Effector CD4-positive, alpha-beta T cell (primary cell): ENCODE measurements at regions not wholly inside any gene's neighbourhood (a gene's known extent, or its start where the extent isn't known, plus 50 kb on each side); places are given as distances from the start of the nearest gene placed in this dataset.
"Not testable (repeated sequence)": the region's sequence is repeated elsewhere in the genome, so short reads cannot be mapped to it uniquely, and the experiment has no call there.

Experiments used
- DNase-seq: peaks from one replicate; pipeline ENCODE4 v3.0.0-alpha.2; 2020

DNA sequence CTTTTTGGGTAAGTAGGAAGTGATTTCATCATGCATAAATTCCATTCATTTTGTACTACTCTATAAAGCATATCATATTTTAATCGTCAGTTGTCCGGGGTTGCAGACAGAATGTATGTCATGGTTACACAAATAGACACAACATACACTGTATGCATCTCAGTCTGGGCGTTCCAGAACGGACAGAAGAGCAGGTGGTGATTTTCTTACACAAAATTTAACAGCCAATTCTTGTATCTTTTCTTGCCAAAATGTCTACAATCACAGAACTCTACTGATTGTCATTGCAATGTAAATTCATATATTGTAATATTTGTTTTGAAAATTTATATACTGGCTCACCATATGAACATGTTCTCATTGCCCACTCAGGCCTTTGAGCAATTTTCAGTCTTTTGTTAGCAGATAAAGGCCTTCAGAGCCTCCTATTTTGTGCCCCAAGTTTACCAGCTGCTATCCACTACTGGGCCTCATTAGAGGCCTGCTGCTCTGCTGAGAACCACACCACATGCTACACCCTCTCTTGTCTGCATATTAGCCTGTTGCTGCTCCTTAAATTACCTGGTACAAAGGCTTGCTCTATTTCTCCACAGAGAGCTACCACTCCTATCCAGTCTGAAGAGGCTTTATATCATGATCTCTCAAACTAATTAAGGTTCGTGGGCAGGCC, 61.5 kb downstream of the PRDM13 start:
- no peak for DNase-seq

DNA sequence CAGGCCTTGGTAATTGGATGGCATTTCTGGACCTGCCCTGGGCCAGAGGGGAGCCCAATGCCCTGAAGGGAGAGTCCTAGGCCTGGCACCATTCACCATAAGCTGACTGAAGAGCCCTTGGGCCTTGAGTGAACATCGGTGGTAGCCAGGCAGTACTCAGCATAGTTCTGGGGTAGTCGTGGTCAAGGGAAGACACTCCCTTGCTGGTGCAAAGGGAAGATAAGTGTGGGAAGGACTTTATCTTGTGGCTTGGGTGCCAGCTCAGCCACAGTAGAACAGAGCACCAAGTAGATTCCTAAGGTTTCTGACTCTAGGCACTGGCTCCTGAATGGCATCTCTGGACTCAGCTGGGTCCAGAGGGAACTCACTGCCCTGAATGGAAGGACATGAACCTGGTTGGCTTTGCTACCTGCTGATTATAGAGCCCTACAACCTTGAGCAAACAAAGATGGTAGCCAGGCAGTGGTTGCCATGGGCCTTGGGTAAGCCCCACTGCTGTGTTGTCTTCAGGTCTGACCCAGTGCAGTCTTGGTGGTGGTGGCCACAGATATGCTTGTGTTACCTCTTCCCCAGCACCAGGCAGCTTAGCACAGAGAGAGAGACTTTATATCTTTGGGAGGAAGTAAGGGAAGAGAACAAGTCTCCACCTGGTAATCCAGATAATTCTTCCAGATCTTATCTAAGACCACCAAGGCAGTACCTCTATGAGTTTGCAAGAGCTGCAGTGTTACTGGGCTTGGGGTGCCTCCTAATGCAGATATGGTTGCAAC, 83.5 kb downstream of the PRDM13 start:
- no peak for DNase-seq

DNA sequence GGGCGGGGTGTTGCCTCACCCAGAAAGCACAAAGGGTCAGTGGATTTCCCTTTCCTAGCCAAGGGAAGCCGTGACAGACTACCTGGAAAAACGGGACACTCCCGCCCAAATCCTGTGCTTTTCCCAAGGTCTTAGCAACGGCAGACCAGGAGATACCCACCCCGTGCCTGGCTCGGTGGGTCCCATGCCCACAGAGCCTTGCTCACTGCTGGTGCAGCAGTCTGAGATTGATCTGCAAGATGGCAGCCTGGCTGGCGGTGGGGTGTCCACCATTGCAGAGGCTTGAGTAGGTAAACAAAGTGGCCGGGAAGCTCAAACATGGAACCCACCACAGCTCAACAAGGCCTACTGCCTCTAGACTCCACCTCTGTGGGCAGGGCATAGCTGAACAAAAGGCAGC, 95.7 kb downstream of the PRDM13 start:
- DNase-seq, result not testable (repeated sequence)

DNA sequence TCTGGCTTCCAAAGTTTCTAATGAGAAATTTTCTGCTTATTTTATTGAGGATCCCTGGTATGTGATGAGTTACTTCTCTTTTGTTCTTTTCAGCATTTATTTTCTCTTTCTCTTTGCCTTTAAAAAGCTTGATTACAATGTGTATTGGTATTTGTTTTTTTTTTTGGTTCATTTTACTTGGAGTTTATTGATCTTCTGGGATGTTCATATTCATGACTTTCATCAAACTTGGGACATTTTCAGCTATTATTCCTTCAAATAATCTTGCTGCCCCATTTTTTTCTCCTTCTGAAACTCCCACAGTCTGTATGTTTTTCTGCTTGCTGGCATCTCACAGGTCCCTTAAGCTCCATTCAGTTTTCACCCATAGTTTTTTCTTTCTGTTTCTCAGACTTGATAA, 102.4 kb downstream of the PRDM13 start:
- no peak for DNase-seq

DNA sequence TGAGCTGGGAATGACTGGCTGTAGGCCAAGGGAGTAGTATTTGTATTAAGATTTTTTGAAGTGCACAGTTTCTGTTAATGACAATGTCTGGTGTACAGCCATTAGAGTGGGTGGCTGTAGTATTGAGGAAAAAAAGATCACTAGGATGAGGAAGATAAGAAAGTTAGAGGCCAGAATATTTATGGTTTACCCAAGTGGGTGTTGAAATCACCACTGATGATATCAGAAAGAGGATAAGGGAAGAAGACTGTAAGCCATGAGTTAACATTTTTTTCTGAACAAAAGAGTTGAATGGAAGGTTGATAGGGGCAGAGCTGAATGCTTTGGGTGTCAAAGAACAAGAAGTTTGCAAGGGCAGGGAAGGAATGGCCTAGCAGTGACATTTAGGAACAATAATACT, 104.7 kb downstream of the PRDM13 start:
- DNase-seq, result no peak

DNA sequence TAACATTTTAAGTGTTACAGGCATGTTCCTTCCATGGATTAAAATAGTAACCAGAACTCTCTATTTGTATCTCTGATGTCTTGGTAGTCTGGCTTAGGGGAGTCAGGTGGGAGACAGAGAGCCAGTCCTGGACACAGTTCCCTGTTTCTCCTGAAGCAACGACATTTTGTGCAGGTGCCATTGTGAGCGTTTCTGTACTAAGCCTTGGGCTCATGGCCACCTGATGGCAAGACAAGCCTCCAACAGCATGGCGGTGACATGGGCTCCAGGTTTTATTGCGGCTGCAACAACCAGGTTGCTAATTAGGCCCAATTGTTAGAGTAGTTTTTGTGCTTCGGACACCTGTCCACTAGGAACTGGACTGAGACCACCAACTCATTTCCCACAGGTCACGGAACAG, 105.3 kb downstream of the PRDM13 start:
- no peak for DNase-seq

DNA sequence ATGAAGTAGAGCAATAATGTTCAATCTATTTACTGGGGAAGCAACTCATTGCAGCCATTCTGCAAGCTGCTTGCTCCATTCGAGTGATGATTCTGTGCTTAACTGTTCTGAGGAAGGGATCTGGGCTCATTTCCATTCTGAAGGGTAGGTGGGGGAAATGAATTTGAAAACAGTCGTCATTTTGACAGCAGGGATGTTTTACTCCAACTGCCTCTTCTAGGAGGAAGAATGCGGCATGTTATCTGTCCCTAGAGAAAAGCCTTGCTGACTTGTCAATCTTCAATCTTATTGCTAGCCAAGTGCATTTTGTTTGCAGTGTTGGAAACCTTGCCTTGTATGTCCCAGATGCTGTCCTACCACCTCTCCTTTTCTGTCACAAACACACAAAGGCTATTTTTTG, 105.9 kb downstream of the PRDM13 start:
- DNase-seq, result no peak

DNA sequence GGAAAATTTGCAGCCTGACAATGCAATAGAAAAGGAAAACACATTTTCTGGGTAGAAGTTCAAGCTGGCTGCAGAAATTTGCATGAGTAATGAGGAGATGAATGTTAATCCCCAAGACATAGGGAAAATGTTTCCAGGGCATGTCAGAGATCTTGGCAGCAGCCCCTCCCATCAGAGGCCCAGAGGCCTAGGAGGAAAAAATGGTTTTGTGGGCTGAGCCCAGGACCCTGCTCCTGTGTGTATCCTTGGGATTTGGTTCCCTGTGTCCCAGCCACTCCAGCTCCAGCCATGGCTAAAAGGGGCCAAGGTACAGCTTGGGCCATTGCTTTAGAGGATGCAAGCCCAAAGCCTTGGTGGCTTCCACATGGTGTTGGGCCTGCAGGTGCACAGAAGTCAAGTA, 115.4 kb downstream of the PRDM13 start:
- not testable (repeated sequence) for DNase-seq

DNA sequence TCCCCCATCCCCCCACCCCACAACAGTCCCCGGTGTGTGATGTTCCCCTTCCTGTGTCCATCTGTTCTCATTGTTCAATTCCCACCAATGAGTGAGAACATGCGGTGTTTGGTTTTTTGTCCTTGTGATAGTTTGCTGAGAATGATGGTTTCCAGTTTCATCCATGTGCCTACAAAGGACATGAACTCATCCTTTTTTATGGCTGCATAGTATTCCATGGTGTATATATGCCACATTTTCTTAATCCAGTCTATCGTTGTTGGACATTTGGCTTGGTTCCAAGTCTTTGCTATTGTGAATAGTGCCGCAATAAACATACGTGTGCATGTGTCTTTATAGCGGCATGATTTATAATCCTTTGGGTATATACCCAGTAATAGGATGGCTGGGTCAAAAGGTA, 123.6 kb downstream of the PRDM13 start:
- not testable (repeated sequence) for DNase-seq

DNA sequence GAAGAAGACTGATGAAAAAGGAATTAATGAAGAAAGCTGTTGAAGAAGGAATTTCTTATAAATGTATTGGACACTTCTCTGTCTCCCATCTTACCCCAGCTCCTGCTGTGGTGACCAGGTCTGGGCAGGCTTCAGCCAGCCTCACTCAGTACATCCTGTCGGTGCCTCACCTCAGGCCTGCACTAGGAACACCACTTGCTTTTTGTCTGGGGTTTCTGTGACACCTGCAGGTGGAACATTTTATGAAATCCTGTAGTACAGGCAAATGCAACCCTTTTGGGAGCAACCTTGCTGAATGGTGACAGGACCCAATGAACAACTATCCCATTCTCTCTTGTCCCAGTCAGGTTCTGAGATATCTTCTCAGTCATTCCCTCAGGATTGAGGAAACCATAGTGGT, 129.7 kb downstream of the PRDM13 start:
- DNase-seq, result no peak

DNA sequence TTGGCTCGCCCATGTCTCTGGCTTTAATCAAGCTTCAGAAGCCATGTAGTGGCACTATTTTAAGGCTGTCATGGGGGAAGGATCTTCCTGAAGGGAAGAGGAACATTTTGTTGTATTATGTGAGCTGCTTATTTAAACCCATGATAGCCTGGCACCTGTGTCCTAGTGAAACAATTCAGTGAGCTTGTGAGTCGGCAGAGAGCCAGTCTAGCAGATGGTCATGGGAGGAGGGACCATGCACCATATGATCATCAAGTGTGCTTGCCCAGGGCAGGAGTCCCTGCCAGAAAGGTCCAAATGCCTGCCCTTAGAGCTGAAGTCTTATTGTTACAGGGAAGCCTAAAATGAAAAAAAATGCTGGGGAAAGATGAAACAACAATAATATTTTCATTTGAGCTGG, 132.9 kb downstream of the PRDM13 start:
- no peak for DNase-seq

DNA sequence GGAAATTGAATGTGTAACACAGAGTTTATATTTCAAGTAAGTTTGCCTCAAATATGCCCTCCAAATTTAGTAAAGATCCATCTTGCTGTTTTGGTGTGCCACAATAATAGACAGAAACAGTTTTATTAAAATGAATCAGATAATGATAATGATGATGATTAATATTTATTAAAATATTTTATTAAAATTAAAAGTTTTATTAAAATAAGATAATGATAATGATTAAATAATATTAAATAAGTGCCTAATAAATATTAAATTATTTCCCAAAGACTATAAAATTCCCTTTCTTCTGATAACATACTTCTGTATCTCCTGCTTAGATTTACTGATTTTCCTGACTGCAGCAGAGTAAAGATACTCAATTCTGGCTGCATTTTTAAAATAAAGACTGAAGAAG, 134.5 kb downstream of the PRDM13 start:
- DNase-seq, result no peak

DNA sequence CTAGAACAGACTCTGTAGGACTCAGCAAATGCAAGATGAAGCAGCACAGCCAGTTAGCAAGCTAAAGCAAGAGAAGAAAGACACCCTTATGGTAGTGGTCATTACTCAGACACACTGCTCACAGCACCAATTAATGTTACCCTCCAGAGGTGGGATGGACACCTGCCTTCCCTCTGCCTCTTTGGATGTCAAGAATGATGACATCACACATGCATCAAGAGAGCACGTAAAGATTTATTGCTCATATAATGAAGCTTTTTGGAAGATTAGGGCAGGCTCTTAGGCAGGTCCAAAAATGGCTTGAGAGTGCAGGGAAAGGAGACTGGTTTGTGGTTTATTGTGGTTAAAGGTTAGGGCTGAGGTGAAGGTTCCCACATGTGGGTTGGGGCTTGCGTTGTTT, 137.0 kb downstream of the PRDM13 start:
- no peak for DNase-seq

DNA sequence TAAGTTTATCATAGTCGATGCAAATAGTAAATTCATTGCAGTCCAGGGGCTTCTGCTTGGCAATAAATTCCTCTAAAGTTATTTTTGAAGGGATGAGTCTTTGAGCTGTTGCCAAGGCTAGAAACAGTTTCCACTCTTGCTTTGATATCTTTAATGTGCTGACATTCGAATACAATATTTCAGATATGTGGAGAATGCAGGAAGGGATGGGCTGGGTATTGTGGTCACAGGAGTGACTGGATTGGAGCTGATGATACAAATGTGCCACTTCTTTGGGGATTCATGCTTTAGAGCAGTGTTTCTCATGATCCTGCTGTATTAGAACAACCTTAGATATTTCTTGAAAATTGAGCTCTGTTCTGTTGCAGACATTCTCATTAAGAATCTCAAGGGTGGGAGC, 139.0 kb downstream of the PRDM13 start:
- DNase-seq, result no peak

DNA sequence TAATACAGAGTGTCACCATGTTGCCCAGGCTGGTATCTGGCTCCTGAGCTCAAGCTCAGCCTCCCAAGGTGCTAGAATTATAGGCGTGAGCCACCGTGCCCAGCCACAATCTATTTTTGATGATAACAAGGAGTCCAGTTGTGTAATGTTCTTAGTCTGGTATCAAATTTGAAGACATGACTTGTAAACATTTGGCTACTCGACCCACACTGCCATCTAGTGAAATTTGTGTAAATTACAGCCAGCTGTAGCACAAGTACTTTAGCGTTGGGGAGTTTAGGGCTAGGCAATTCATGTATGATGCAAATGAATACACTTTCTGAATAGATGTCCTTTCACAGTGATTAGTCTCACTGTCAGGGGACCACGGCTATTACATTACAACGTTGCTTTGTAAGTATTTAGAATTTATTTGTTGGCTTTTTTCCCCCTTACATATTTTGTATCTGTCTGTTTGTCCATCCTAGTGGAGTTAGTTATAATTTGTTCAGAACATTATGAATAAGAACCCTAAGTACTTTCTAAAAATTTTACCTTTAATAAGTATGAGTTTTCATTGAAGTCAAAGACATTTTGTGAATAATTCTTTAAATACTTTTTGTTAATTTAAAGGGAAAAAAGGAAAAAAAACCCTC, 139.7 kb downstream of the PRDM13 start:
- DNase-seq, result peak; percentile 33

DNA sequence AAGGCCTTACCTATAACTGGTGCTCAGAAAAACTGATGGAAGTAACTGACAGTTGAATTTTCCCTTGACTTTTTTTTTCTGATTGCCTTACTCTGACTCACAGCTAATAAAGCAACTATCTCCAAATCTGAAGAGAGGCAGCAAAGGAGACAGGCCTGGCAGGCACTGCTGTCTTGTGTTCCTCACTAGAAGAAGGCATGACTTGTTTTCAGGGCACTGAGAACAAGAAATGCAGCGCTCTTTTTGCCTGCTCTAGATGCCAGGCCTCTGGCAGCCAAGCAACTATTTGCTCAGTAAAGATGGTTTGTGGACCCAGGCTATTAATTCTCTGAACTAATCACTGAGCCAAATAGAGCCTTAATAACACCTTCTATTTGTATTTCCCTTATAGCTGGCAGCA, 155.1 kb downstream of the PRDM13 start:
- DNase-seq, result no peak

DNA sequence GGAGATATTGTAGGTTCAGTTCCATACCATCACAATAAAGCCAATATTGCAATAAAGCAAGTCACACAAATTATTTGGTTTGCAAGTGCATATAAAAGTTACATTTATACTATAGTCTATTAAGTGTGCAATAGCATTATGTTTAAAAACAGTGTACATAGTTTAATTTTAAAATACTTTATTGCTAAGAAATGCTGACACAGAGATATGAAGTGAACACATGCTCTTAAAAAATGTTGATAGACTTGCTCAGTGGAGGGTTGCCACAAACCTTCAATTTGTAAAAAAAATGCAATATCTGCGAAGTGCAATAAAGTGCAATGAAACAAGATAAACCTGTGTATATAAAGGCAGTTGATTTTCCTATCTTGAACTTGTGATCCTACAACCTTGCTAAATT, 161.5 kb downstream of the PRDM13 start:
- DNase-seq, result no peak

DNA sequence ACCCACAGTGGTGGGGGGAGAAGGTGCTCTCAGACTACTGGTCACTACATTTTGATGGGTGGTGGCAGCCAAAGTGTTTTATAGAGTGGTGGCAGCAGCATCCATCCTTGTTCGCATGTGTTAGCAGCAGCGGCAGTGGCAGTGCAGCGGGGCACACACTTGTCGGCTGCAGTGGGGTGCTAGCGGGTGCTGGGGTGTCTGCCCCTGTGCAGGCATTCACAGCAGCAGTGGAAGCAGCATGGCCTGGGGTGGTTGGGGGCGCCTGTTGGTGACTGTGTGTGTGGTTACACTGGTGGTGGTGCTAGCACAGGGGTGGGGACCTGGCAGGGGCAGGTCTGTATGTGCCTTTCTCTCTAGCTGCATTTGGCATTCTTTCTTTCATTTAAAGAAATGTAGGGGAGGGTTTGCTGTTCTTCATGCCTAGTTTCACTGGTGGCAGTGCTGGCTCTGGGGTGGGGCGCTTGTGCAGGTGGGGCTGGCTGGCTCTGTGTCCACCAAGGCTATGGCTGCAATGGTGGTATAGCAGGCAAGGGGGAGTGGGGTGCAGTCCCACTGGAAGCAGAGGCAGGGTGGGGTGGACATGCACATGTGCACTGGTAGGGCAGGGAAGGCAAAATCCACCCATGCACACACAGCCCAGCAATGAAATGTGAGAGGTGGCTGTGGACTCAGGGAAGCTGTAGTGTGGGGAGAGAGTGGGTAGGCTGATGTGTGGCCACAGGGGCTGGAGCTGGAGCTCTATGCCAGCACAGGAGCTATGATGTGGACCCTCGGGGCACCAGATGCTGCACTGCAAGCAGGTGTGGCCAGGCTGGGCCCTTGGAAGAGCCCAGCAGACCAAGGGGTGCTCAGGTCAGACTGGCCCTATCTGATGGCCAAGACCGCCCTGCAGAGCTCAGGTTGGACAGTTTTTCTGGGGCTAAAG, 173.3 kb downstream of the PRDM13 start:
- no peak for DNase-seq

DNA sequence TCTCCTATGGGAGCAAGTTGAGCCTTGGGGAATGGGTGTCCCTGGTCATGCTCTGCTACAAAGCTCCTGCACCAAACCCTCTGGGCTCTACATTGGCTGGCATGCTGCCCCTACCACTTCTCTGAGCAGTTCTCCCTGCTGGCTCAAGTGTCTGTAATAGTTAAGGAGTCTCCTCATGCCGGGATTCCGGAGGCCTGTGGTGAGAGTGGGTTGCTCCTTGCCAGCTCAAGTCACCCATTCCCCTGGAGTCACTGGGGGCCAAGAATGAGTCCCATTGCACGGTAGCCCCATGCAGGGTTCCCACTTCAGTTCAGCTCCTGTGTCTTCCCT, 173.9 kb downstream of the PRDM13 start:
- DNase-seq, result no peak

DNA sequence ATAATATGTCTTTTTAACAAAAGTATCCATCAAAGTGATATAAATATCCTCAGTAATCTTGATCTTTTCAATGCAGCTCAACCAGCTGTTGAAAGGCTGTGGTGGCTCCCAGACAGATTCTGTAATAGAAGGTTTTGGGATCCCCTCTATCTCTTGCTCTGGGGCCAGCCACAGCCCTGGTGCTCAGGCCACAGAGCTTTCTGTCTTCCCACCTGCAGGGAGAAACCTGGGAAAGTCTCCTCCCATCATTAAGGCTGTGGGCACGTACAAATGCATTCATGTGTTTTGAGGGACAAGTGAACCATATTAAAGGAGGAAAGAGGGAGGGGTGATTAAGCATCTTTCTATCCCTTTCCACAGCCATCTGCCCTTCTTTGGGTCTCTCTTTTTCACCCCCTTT, 183.1 kb downstream of the PRDM13 start:
- DNase-seq, result no peak

DNA sequence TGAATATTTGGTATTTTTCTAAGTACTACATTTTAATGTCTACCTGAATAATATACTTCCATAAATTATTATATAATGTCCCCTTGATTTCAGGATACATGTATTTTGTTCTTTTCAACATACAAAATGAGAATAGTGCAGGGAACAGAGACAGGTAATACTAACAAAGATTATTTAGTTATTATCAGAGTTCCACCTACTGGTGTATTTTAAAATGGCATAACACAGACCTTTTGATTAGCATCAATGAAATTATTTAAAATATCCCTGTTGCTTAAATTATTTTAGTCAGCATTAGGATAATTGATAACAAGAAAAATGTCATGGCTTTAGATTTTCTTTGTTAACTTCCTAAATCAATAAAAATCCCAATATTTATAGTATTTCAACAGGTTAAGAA, 184.0 kb downstream of the PRDM13 start:
- no peak for DNase-seq

DNA sequence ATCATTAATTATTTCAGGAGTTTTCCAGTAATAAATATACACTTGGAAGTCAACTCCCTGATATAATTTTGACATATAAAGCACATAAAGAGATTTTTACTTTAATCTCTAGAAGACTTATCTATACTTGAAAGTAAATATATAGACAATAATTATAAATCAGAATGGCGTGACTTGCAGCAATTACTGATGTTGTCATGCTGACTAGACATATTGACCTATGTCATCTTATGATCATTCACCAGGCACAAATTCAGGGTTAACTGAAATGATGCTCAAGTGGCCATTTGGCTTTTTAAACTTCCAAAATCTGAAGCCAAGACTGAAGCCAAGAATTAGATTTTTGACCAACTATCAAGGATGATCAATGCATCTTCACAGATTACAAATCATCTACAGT, 192.2 kb downstream of the MCHR2 start:
- DNase-seq, result no peak

DNA sequence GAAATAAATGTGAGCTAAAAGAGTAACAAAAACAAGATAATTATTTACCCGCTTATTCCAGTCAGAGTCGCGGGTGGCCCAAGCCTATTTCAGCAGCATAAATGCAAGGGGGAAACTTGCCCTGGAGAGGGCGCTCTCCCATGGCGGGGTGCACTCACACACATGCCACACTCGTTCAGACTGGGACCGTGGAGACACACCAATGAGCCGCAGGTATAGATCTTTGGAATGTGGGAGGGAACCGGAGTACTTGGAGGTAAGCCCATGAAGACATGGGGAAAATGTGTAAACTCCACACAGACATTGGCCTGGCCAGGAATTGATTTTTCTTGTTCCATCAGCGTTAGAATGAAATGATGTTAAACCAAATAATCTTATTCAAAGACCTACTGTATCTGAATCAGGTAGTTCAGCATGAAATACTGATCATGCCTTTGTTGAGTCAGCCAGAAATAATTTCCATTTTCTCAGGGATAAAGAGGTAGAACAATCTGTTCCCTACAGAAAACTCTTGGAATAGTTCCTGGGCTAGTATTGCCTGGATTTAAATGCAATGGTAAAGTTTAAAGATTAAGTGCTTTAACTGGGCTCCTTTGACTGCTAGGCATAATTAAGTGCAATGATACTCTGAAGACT, 191.5 kb downstream of the MCHR2 start:
- no peak for DNase-seq
